Neuron (in vitro differentiated cells): ENCODE measurements at regions not wholly inside any gene's neighbourhood (a gene's known extent, or its start where the extent isn't known, plus 50 kb on each side); places are given as distances from the start of the nearest gene placed in this dataset.
A peak's percentile ranks its signal among the peaks of the same experiment; 100 is the strongest.

Source experiments
- H2AFZ ChIP-seq: one replicate; pipeline ENCODE4 v1.6.1; 2013; ENCODE audit warnings: low read depth, mild to moderate bottlenecking, inconsistent platforms, low read length, moderate library complexity
- H3K27me3 ChIP-seq: one replicate; pipeline ENCODE4 v1.6.1; 2013; ENCODE audit warnings: low read length; ENCODE audit not compliant: insufficient read depth
- H3K36me3 ChIP-seq: one replicate; pipeline ENCODE4 v1.6.1; 2013; ENCODE audit warnings: low read length; ENCODE audit not compliant: insufficient read depth
- H3K4me1 ChIP-seq: one replicate; pipeline ENCODE4 v1.6.1; 2013; ENCODE audit warnings: low read length; ENCODE audit not compliant: insufficient read depth
- H3K4me3 ChIP-seq: 2 replicates; pipeline ENCODE4 v1.5.1; 2013; ENCODE audit warnings: mild to moderate bottlenecking, low read length, moderate library complexity
- H3K9me3 ChIP-seq: one replicate; pipeline ENCODE4 v1.6.1; 2013; ENCODE audit warnings: low read length

- no peaks in the 10 kb centered on the region for H3K36me3 ChIP-seq
- H3K4me1 ChIP-seq: no peaks in the 10 kb centered on the region
- H3K27me3 ChIP-seq: no peaks in the 10 kb centered on the region
- H3K4me3 ChIP-seq: no peak overlapping the region
- H3K9me3 ChIP-seq: no peaks in the 10 kb centered on the region
- H2AFZ ChIP-seq: no peak overlapping the region
Measured at GRCh38 chr4:138761638-138762220, 253.9 kb upstream of the NOCT start.

DNA sequence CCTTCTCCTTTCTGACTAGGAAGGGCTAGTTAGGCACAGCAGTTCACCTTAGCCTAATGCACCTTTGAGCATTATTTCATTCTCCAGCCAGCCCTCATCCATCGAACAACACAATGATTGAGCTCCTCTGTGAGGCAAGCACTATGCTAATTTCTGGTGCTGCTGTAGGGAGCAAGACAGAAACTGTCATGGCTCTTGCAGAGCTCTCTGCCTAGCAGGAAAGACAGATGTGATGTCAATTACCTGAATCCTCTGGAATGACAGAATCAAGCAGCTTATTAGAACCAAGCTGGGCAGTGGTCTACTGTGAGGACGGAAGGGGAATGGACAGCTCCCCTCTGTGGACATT is 256.1 kb upstream of the NOCT start:
- no peak overlapping the region for H2AFZ ChIP-seq
- H3K36me3 ChIP-seq: no peaks in the 10 kb centered on the region
- no peaks in the 10 kb centered on the region for H3K4me1 ChIP-seq
- H3K27me3 ChIP-seq: no peaks in the 10 kb centered on the region
- H3K9me3 ChIP-seq: no peaks in the 10 kb centered on the region
- H3K4me3 ChIP-seq: no peak overlapping the region

- Histone ChIP-seq H3K27me3 (no peaks in the 10 kb centered on the region), H2AFZ (no peak overlapping the region), H3K4me1 (no peaks in the 10 kb centered on the region), H3K9me3 (no peaks in the 10 kb centered on the region), H3K4me3 (no peak overlapping the region), H3K36me3 (no peaks in the 10 kb centered on the region)
Measured at GRCh38 chr4:138758876-138759553, 256.6 kb upstream of the NOCT start.

- Histone ChIP-seq H3K27me3 (no peaks in the 10 kb centered on the region), H3K4me1 (no peaks in the 10 kb centered on the region), H3K36me3 (no peaks in the 10 kb centered on the region), H3K4me3 (no peak overlapping the region), H3K9me3 (no peaks in the 10 kb centered on the region), H2AFZ (no peak overlapping the region)
Measured at GRCh38 chr4:138758196-138758595, 257.4 kb upstream of the NOCT start.

DNA sequence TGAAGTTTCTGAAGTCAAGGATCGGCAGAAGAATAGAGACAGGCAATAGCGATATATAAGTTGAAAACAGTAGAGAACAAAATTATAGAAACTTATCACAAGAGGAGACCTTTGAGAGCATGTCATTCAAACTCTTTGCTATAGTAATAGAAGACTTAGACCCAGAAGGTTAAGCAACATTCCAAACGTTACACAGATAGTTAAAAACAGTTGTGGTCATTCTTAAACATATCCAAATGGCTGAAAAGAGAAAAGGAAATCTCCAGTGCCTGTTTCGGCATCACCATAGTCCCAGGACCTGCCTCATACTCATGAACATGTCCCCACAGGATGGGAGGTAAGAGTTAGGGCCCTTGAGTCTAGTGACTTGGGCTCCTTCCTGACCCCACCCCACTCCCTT is 258.1 kb upstream of the NOCT start:
- Histone ChIP-seq H3K36me3 (no peaks in the 10 kb centered on the region), H3K4me1 (no peaks in the 10 kb centered on the region), H3K9me3 (peaks cover 2% of the 10 kb centered on the region), H3K4me3 (no peak overlapping the region), H2AFZ (no peak overlapping the region), H3K27me3 (no peaks in the 10 kb centered on the region)

DNA sequence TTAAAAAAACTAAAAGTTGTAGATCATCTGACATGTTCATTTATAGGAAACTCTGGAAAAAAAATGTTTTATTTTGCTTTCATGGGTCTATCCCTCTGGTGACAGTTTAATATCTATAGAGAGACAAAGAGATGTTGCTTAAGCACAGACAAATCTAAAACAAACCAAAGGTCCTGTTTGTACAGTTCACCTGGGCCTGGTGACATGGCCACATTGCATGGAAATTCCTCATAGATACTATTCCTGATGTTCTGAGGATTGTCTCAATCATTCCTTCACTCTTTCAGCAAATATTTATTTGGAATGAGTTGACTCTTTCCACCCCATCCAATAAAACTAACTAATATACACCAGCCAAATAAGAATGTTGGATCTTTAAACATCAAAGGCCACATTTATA is 259.1 kb upstream of the NOCT start:
- Histone ChIP-seq H3K9me3 (peaks cover 2% of the 10 kb centered on the region), H3K36me3 (no peaks in the 10 kb centered on the region), H2AFZ (no peak overlapping the region), H3K27me3 (no peaks in the 10 kb centered on the region), H3K4me1 (no peaks in the 10 kb centered on the region), H3K4me3 (no peak overlapping the region)

- Histone ChIP-seq H3K36me3 (no peaks in the 10 kb centered on the region), H3K4me3 (no peak overlapping the region), H3K9me3 (peaks cover 2% of the 10 kb centered on the region), H2AFZ (no peak overlapping the region), H3K27me3 (no peaks in the 10 kb centered on the region), H3K4me1 (no peaks in the 10 kb centered on the region)
Measured at GRCh38 chr4:138751309-138751708, 264.3 kb upstream of the NOCT start.

GRCh38 chr4:138749303-138749702 is 266.3 kb upstream of the NOCT start:
- no peaks in the 10 kb centered on the region for H3K27me3 ChIP-seq
- H3K36me3 ChIP-seq: no peaks in the 10 kb centered on the region
- peaks cover 2% of the 10 kb centered on the region for H3K9me3 ChIP-seq
- no peak overlapping the region for H3K4me3 ChIP-seq
- H2AFZ ChIP-seq: no peak overlapping the region
- H3K4me1 ChIP-seq: no peaks in the 10 kb centered on the region

- no peaks in the 10 kb centered on the region for H3K27me3 ChIP-seq
- no peak overlapping the region for H2AFZ ChIP-seq
- H3K9me3 ChIP-seq: no peaks in the 10 kb centered on the region
- no peaks in the 10 kb centered on the region for H3K36me3 ChIP-seq
- peaks cover 22% of the 10 kb centered on the region for H3K4me1 ChIP-seq
- no peak overlapping the region for H3K4me3 ChIP-seq
Measured at GRCh38 chr4:138741766-138742377, 273.7 kb upstream of the NOCT start.

DNA sequence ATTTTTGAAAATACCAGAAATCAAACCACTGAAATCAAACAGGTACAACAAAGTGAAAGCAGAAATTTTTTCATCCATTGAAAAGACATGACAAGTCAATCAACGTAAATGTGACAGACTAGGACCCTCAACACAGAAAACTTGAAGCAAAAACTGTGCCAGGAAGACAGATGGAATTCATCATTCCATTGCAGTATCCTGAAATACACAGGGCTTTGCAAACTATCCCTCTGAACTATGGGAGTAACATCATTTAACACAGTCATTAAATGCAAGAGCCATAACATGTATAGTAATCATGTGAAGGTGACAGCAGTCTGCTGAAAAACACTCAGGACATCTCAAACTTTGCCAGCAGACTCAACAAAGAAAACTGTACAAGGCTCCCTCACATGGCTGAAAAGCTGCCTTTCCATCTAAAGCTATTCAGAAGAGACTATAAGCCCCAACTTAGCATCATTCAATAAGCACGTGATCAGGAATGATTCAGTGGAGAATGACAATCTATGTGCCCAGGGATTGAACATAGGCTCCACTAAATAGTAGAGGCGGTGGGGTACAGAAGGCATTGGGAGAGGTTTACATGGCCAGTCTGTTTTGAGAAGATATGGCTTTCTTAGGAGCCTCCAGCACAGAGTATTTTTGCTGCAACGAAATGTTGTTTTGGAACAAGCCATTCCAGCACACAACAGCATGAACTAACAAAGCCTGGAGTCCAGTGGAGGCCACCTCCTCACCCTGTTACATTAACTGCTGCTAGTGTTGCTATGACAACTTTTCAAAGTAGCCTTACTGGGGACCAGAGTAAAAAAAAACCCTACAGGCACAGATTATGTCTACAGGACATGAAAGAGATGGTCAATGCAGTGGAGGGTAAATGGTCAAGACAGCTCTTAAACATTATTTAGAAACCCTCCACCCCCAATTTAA is 274.5 kb upstream of the NOCT start:
- Histone ChIP-seq H3K4me1 (peaks cover 22% of the 10 kb centered on the region), H3K27me3 (no peaks in the 10 kb centered on the region), H3K9me3 (no peaks in the 10 kb centered on the region), H3K4me3 (no peak overlapping the region), H2AFZ (peak overlapping the region; percentile 6), H3K36me3 (no peaks in the 10 kb centered on the region)

- Histone ChIP-seq H3K36me3 (no peaks in the 10 kb centered on the region), H3K4me3 (no peak overlapping the region), H2AFZ (no peak overlapping the region)
Measured at GRCh38 chr4:138736362-138736761, 279.2 kb upstream of the NOCT start.

DNA sequence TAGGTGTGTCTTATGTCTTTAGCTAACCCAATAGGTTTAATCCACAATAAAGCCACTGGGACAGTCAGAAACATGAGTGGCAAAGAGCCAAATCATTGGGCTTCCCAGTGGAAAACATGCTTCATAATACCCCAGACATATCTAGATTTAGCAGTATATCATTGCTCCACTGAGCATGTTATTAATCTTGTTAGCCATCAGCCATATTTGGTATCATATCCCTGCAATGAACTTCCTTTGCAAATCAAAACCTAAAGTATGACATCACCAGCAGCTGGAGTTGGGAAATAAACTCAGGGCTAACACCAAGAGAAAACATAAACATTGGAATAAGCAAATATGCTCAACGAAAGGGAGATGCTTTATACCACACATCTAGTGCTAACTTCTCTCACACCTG is 280.8 kb upstream of the NOCT start:
- Histone ChIP-seq H3K4me1 (no peaks in the 10 kb centered on the region), H3K4me3 (no peak overlapping the region), H3K36me3 (no peaks in the 10 kb centered on the region), H3K9me3 (no peaks in the 10 kb centered on the region), H2AFZ (no peak overlapping the region), H3K27me3 (no peaks in the 10 kb centered on the region)

More at GRCh38 chr4:138736362-138736761, 279.2 kb upstream of the NOCT start:
- H3K27me3 ChIP-seq: no peaks in the 10 kb centered on the region
- no peaks in the 10 kb centered on the region for H3K9me3 ChIP-seq
- H3K4me1 ChIP-seq: peaks cover 15% of the 10 kb centered on the region

GRCh38 chr4:138728566-138728965 is 287.0 kb upstream of the NOCT start:
- H3K36me3 ChIP-seq: no peaks in the 10 kb centered on the region
- H3K9me3 ChIP-seq: no peaks in the 10 kb centered on the region
- H3K4me3 ChIP-seq: no peak overlapping the region
- H3K27me3 ChIP-seq: peaks cover 4% of the 10 kb centered on the region
- H3K4me1 ChIP-seq: no peaks in the 10 kb centered on the region
- no peak overlapping the region for H2AFZ ChIP-seq
